H9 (cell line): ENCODE measurements at regions not wholly inside any gene's neighbourhood (a gene's known extent, or its start where the extent isn't known, plus 50 kb on each side); places are given as distances from the start of the nearest gene placed in this dataset.

Source experiments
- DNase-seq: peaks from one replicate; pipeline ENCODE4 v3.0.0-alpha.2; 2017
- H2AFZ ChIP-seq: one replicate; pipeline ENCODE4 v1.6.1; 2013; ENCODE audit warnings: mild to moderate bottlenecking, low read length, control low read depth, moderate library complexity
- H2AK5ac ChIP-seq: 2 replicates; pipeline ENCODE4 v1.6.1; 2013; ENCODE audit warnings: low read length, control low read depth, mixed read lengths; ENCODE audit not compliant: insufficient read length
- H2BK120ac ChIP-seq: one replicate; pipeline ENCODE4 v1.6.1; 2013; ENCODE audit warnings: low read depth, mild to moderate bottlenecking, low read length, control low read depth, inconsistent platforms; ENCODE audit not compliant: poor library complexity, severe bottlenecking
- H2BK12ac ChIP-seq: 2 replicates; pipeline ENCODE4 v1.6.1; 2013; ENCODE audit warnings: low read length, control low read depth, mixed read lengths, low read depth; ENCODE audit not compliant: insufficient read length
- H2BK15ac ChIP-seq: 2 replicates; pipeline ENCODE4 v1.6.1; 2013; ENCODE audit warnings: low read depth, low read length, control low read depth
- H2BK20ac ChIP-seq: one replicate; pipeline ENCODE4 v1.6.1; 2013; ENCODE audit warnings: low read depth, mild to moderate bottlenecking, low read length, control low read depth, inconsistent platforms; ENCODE audit not compliant: poor library complexity, severe bottlenecking
- H2BK5ac ChIP-seq: 2 replicates; pipeline ENCODE4 v1.6.1; 2013; ENCODE audit warnings: low read length, control low read depth, mixed read lengths; ENCODE audit not compliant: insufficient read length
- H3K14ac ChIP-seq: 2 replicates; pipeline ENCODE4 v1.6.1; 2013; ENCODE audit warnings: low read length, control low read depth; ENCODE audit not compliant: insufficient read depth
- H3K18ac ChIP-seq: 2 replicates; pipeline ENCODE4 v1.6.1; 2013; ENCODE audit warnings: low read depth, mild to moderate bottlenecking, mixed read lengths, low read length, control low read depth; ENCODE audit not compliant: insufficient read length
- H3K23ac ChIP-seq: 2 replicates; pipeline ENCODE4 v1.6.1; 2013; ENCODE audit warnings: low read length, control low read depth, mixed read lengths, low read depth; ENCODE audit not compliant: insufficient read length
- H3K23me2 ChIP-seq: 2 replicates; pipeline ENCODE4 v1.6.1; 2013; ENCODE audit warnings: low read depth, mild to moderate bottlenecking, mixed read lengths, low read length, control low read depth; ENCODE audit not compliant: insufficient read length, poor library complexity, severe bottlenecking
- H3K27ac ChIP-seq: 2 replicates; pipeline ENCODE4 v1.5.1; 2013; ENCODE audit warnings: low read length, control low read depth, mixed read lengths, low read depth; ENCODE audit not compliant: insufficient read length
- H3K27me3 ChIP-seq: 2 replicates; pipeline ENCODE4 v1.6.1; 2013; ENCODE audit warnings: low read length, control low read depth, inconsistent platforms; ENCODE audit not compliant: insufficient read depth
- H3K4ac ChIP-seq: 2 replicates; pipeline ENCODE4 v1.6.1; 2013; ENCODE audit warnings: low read depth, mild to moderate bottlenecking, control low read depth, inconsistent platforms, low read length, moderate library complexity
- H3K4me1 ChIP-seq: 2 replicates; pipeline ENCODE4 v1.6.1; 2013; ENCODE audit warnings: low read length, control low read depth, inconsistent platforms; ENCODE audit not compliant: insufficient read depth
- H3K4me2 ChIP-seq: 2 replicates; pipeline ENCODE4 v1.6.1; 2013; ENCODE audit warnings: low read length, control low read depth, mixed read lengths; ENCODE audit not compliant: insufficient read length, insufficient read depth
- H3K56ac ChIP-seq: 2 replicates; pipeline ENCODE4 v1.6.1; 2013; ENCODE audit warnings: low read depth, mild to moderate bottlenecking, mixed read lengths, low read length, control low read depth; ENCODE audit not compliant: insufficient read length
- H3K79me1 ChIP-seq: 2 replicates; pipeline ENCODE4 v1.6.1; 2013; ENCODE audit warnings: low read depth, mild to moderate bottlenecking, moderate library complexity, low read length, control low read depth, inconsistent platforms; ENCODE audit not compliant: insufficient read depth, poor library complexity, severe bottlenecking
- H3K79me2 ChIP-seq: 2 replicates; pipeline ENCODE4 v1.6.1; 2013; ENCODE audit warnings: low read length, control low read depth, inconsistent platforms; ENCODE audit not compliant: insufficient read depth
- H3K9ac ChIP-seq: 2 replicates; pipeline ENCODE4 v1.6.1; 2013; ENCODE audit warnings: low read length, control low read depth, mixed read lengths; ENCODE audit not compliant: insufficient read length; ENCODE audit errors: extremely low read depth
- H3K9me3 ChIP-seq: one replicate; pipeline ENCODE4 v1.6.1; 2013; ENCODE audit warnings: low read depth, low read length, inconsistent platforms; ENCODE audit not compliant: control insufficient read depth
- H3T11ph ChIP-seq: one replicate; pipeline ENCODE4 v1.6.1; 2013; ENCODE audit warnings: mild to moderate bottlenecking, low read length, control low read depth, inconsistent platforms
- H4K20me1 ChIP-seq: one replicate; pipeline ENCODE4 v1.6.1; 2013; ENCODE audit not compliant: control insufficient read depth, insufficient read length, insufficient read depth
- H4K5ac ChIP-seq: 2 replicates; pipeline ENCODE4 v1.6.1; 2013; ENCODE audit warnings: low read depth, mild to moderate bottlenecking, mixed read lengths, low read length, control low read depth; ENCODE audit not compliant: insufficient read length
- H4K8ac ChIP-seq: replicated peaks from 2 replicates; pipeline ENCODE4 v1.6.1; 2013; ENCODE audit warnings: low read length, control low read depth, mixed read lengths, low read depth; ENCODE audit not compliant: insufficient read length
- H4K91ac ChIP-seq: 2 replicates; pipeline ENCODE4 v1.6.1; 2013; ENCODE audit warnings: low read depth, mild to moderate bottlenecking, moderate library complexity, mixed read lengths, low read length, control low read depth; ENCODE audit not compliant: insufficient read length
- H3K27ac Mint-ChIP-seq, 3 experiments: 2 replicates in 2 of 3; 3 replicates in 1 of 3; pipeline ENCODE4 v1.8.0; 2020 to 2021; ENCODE audit warnings: mixed read lengths in 3 of 3, mild to moderate bottlenecking in 1 of 3, moderate library complexity in 1 of 3
- H3K27me3 Mint-ChIP-seq: 2 replicates; pipeline ENCODE4 v1.8.0; 2021; ENCODE audit warnings: low read depth, mild to moderate bottlenecking, moderate library complexity, mixed read lengths
- H3K36me3 Mint-ChIP-seq, 3 experiments: 2 replicates in 2 of 3; 3 replicates in 1 of 3; pipeline ENCODE4 v1.8.0; 2020 to 2021; ENCODE audit warnings: low read depth in 3 of 3, mixed read lengths in 3 of 3; ENCODE audit not compliant: insufficient read depth in 1 of 3
- H3K4me1 Mint-ChIP-seq, 2 experiments: 2 replicates each; pipeline ENCODE4 v1.8.0; 2020; ENCODE audit warnings: mixed read lengths in 2 of 2
- H3K4me3 Mint-ChIP-seq, 2 experiments: 2 replicates in 1 of 2; 3 replicates in 1 of 2; pipeline ENCODE4 v1.8.0; 2020 to 2021; ENCODE audit warnings: mild to moderate bottlenecking in 2 of 2, mixed read lengths in 2 of 2, moderate library complexity in 1 of 2
- H3K9me3 Mint-ChIP-seq, 2 experiments: 2 replicates in 1 of 2; 3 replicates in 1 of 2; pipeline ENCODE4 v1.8.0; 2020; ENCODE audit warnings: mild to moderate bottlenecking in 2 of 2, mixed read lengths in 2 of 2, moderate library complexity in 1 of 2
- CTCF ChIP-seq: fragments of 200-600 bp; sonication (generic); conservative IDR thresholded peaks from 3 replicates; pipeline ENCODE4 v1.8.0; 2021; ENCODE audit warnings: antibody characterized with exemption, mild to moderate bottlenecking
- WGBS: extraction: QIAGEN DNeasy Blood & Tissue Kit; methylation state at CpG from one replicate; pipeline ENCODE4 v1.1.7; 2013; ENCODE audit warnings: missing lambda C conversion rate, low lambda C conversion rate, mixed read lengths; ENCODE audit not compliant: insufficient read length; ENCODE audit errors: extremely low coverage; 5-methylcytosine and 5-hydroxymethylcytosine counted together

GRCh38 chr2:187838690-187839089 is 284.5 kb upstream of the TFPI start:
- H3K79me2 ChIP-seq, result no peaks in the 10 kb centered on the region
- H2BK12ac ChIP-seq, result no peak overlapping the region
- no peaks in the 10 kb centered on the region for H3K9me3 ChIP-seq
- no peaks in the 10 kb centered on the region for H3K23me2 ChIP-seq
- no peak overlapping the region for H3K18ac ChIP-seq
- no peak overlapping the region for H2BK120ac ChIP-seq
- H3K14ac ChIP-seq, result no peak overlapping the region
- TF ChIP-seq CTCF, result no peak
- Mint-ChIP-seq H3K36me3 (peaks cover 0 to 6% (median 0%) of the 10 kb centered on the region in 3 experiments; a peak in 1 of 7 replicates), H3K27ac (no peak overlapping the region), H3K9me3 (no peaks in the 10 kb centered on the region), H3K4me3 (no peak overlapping the region), H3K4me1 (peaks cover 0 to 4% of the 10 kb centered on the region in 2 experiments; a peak in 1 of 4 replicates), H3K27me3 (no peaks in the 10 kb centered on the region)
- no peak overlapping the region for H2BK20ac ChIP-seq
- H2AFZ ChIP-seq, result no peak overlapping the region
- H2BK5ac ChIP-seq, result no peak overlapping the region
- no peak overlapping the region for H3K27ac ChIP-seq
- no peak overlapping the region for H3T11ph ChIP-seq
- no peak overlapping the region for H4K5ac ChIP-seq
- H3K79me1 ChIP-seq, result no peaks in the 10 kb centered on the region
- no peak overlapping the region for H3K56ac ChIP-seq
- H3K4me2 ChIP-seq, result no peak overlapping the region
- H3K4me1 ChIP-seq, result no peaks in the 10 kb centered on the region
- H2BK15ac ChIP-seq, result no peak overlapping the region
- no peaks in the 10 kb centered on the region for H4K20me1 ChIP-seq
- DNase-seq, result no peak
- H4K91ac ChIP-seq, result no peak overlapping the region
- no CpG with 5 or more reads among the region's 1 CpG for WGBS
- H3K23ac ChIP-seq, result no peak overlapping the region
- no peak overlapping the region for H4K8ac ChIP-seq
- no peak overlapping the region for H3K4ac ChIP-seq
- no peak overlapping the region for H3K9ac ChIP-seq
- H3K27me3 ChIP-seq, result no peaks in the 10 kb centered on the region
- H2AK5ac ChIP-seq, result no peak overlapping the region
